ENCODE measurements at regions not wholly inside any gene's neighbourhood (a gene's known extent, or its start where the extent isn't known, plus 50 kb on each side); places are given as distances from the start of the nearest gene placed in this dataset.

DNA sequence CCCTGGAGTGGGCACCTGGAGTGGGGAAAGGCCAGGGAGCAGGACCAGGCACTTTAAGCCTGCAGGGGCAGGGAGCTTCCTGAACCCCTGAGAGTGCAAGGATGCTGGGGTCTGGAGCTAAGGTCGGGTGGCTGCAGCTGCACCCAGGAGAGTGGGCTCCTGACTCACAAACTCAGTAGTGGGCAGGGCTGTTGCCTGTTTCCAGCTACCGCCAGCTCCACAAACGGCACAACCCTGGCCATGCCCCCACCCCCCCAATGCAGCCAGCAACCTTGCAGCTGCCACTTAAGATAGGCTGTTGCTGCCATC lies 688.8 kb downstream of the NYAP2 start:
- H3K36me3 ChIP-seq (ENCODE audit: control insufficient read depth, insufficient read depth, low read length) = no peaks in the 10 kb centered on the region
- no peaks in the 10 kb centered on the region for H3K9me3 ChIP-seq (ENCODE audit: control insufficient read depth, insufficient read depth, low read depth, low read length)
- no peak for DNase-seq (ENCODE audit: low read depth in 2 of 2)
- no peak overlapping the region for H3K4me3 ChIP-seq (replicated peaks in 1 of 4; ENCODE audit: control extremely low read depth in 1 of 4, insufficient read depth in 1 of 4, low read depth in 3 of 4, low read length in 4 of 4)
- no peak overlapping the region for H2AFZ ChIP-seq (ENCODE audit: low read length)
- no peak overlapping the region for H3K9ac ChIP-seq (ENCODE audit: insufficient read depth, low read length)
- H3K4me1 ChIP-seq (ENCODE audit: control insufficient read depth, extremely low read depth, insufficient read depth, low read length) = no peaks in the 10 kb centered on the region
- H3K79me2 ChIP-seq (ENCODE audit: control insufficient read depth, insufficient read depth, low read length) = no peaks in the 10 kb centered on the region
- no peaks in the 10 kb centered on the region for H3K27me3 ChIP-seq (ENCODE audit: control insufficient read depth, insufficient read depth, low read length)
- TF ChIP-seq, protein P1, sequence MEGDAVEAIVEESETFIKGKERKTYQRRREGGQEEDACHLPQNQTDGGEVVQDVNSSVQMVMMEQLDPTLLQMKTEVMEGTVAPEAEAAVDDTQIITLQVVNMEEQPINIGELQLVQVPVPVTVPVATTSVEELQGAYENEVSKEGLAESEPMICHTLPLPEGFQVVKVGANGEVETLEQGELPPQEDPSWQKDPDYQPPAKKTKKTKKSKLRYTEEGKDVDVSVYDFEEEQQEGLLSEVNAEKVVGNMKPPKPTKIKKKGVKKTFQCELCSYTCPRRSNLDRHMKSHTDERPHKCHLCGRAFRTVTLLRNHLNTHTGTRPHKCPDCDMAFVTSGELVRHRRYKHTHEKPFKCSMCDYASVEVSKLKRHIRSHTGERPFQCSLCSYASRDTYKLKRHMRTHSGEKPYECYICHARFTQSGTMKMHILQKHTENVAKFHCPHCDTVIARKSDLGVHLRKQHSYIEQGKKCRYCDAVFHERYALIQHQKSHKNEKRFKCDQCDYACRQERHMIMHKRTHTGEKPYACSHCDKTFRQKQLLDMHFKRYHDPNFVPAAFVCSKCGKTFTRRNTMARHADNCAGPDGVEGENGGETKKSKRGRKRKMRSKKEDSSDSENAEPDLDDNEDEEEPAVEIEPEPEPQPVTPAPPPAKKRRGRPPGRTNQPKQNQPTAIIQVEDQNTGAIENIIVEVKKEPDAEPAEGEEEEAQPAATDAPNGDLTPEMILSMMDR (conservative IDR thresholded peaks at IDR 0.05 in 1 of 2, IDR thresholded peaks at IDR 0.05 in 1 of 2; ENCODE audit: low read depth in 1 of 2, low read length in 2 of 2) = no peak
- TF ChIP-seq EZH2 (IDR thresholded peaks at IDR 0.05; ENCODE audit: low read length, missing control alignments) = no peak
- no peaks in the 10 kb centered on the region for H4K20me1 ChIP-seq (ENCODE audit: control insufficient read depth, extremely low read depth, insufficient read depth, low read length)
- no peak overlapping the region for H3K27ac ChIP-seq (ENCODE audit: insufficient read depth, low read length)
- no peak overlapping the region for H3K4me2 ChIP-seq (ENCODE audit: extremely low read depth, insufficient read depth, low read length)

DNA sequence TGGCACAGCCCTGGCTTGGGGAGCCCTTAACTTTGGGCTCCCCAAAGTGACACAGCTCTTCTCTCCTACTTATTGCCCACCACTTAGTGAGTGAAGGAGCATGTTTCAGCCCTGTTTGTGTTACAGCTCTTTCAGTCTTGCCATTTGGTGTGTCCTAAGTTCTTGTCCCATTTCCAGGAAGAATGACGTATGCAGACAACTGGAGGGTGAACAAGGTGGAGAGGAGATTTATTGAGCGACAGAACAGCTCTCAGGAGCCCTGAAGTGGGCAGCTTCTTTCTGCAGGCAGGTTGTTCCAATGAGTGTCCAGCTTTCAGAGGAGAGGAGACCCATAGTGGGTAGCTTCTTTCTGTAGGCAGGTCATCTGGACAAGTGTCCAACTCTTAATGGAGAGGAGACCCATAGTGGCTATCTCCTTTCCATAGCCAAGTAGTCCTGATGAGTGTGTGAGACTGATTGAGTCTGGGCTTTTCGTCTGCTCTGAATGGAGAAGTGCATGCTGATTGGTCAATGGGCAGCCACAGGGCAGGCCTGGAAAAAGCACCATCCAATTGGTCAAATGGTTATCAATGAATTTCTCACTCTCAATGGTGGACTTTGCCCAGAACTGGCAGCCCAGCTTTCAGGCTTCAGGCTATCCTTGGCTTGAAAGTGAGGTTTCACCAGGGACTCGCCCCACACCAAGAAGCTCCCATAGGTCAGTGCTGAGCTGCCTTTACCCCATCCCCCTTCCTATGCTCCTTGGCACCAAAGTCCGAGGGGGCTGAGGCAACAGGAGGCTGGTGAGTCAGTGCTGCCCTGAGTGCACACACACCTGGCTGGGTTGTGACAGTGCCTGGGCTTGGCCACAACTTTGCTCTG lies 688.2 kb downstream of the NYAP2 start:
- H2AFZ ChIP-seq (ENCODE audit: low read length) = no peak overlapping the region
- no peaks in the 10 kb centered on the region for H4K20me1 ChIP-seq (ENCODE audit: control insufficient read depth, extremely low read depth, insufficient read depth, low read length)
- no peaks in the 10 kb centered on the region for H3K27me3 ChIP-seq (ENCODE audit: control insufficient read depth, insufficient read depth, low read length)
- no peak overlapping the region for H3K27ac ChIP-seq (ENCODE audit: insufficient read depth, low read length)
- no peaks in the 10 kb centered on the region for H3K79me2 ChIP-seq (ENCODE audit: control insufficient read depth, insufficient read depth, low read length)
- no peaks in the 10 kb centered on the region for H3K36me3 ChIP-seq (ENCODE audit: control insufficient read depth, insufficient read depth, low read length)
- no peak overlapping the region for H3K4me2 ChIP-seq (ENCODE audit: extremely low read depth, insufficient read depth, low read length)
- DNase-seq (ENCODE audit: low read depth in 2 of 2) = no peak
- no peaks in the 10 kb centered on the region for H3K9me3 ChIP-seq (ENCODE audit: control insufficient read depth, insufficient read depth, low read depth, low read length)
- no peak overlapping the region for H3K9ac ChIP-seq (ENCODE audit: insufficient read depth, low read length)
- H3K4me3 ChIP-seq (replicated peaks in 1 of 4; ENCODE audit: control extremely low read depth in 1 of 4, insufficient read depth in 1 of 4, low read depth in 3 of 4, low read length in 4 of 4) = no peak overlapping the region
- no peaks in the 10 kb centered on the region for H3K4me1 ChIP-seq (ENCODE audit: control insufficient read depth, extremely low read depth, insufficient read depth, low read length)
- no peak for TF ChIP-seq EZH2 (IDR thresholded peaks at IDR 0.05; ENCODE audit: low read length, missing control alignments)
- TF ChIP-seq, protein P1 (conservative IDR thresholded peaks at IDR 0.05 in 1 of 2, IDR thresholded peaks at IDR 0.05 in 1 of 2; ENCODE audit: low read depth in 1 of 2, low read length in 2 of 2) = no peak

DNA sequence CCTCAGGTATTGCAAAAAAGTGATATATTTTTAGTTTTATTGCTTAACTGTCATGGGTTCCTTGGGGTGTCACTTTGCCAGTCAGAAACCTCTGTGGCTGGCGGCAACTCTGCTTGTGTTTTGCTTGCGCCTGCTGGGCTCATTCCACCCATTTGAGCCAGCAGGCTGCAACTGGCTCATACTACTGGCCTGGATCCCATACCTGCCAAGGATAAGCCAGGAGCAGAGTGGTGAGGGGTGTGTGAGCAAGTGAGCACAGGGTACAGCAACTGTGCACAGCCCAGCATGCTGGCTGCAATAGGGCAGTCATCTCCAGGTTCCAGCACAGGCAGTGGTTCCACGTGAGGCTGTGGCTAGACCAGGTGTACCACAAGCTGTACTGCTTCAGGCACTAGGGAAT lies 687.5 kb downstream of the NYAP2 start:
- Histone ChIP-seq H3K36me3 (ENCODE audit: control insufficient read depth, insufficient read depth, low read length) (no peaks in the 10 kb centered on the region), H4K20me1 (ENCODE audit: control insufficient read depth, extremely low read depth, insufficient read depth, low read length) (no peaks in the 10 kb centered on the region), H3K4me2 (ENCODE audit: extremely low read depth, insufficient read depth, low read length) (no peak overlapping the region), H3K27me3 (ENCODE audit: control insufficient read depth, insufficient read depth, low read length) (no peaks in the 10 kb centered on the region), H3K79me2 (ENCODE audit: control insufficient read depth, insufficient read depth, low read length) (no peaks in the 10 kb centered on the region), H3K4me3 (replicated peaks in 1 of 4; ENCODE audit: control extremely low read depth in 1 of 4, insufficient read depth in 1 of 4, low read depth in 3 of 4, low read length in 4 of 4) (no peak overlapping the region), H3K9ac (ENCODE audit: insufficient read depth, low read length) (no peak overlapping the region), H2AFZ (ENCODE audit: low read length) (no peak overlapping the region), H3K27ac (ENCODE audit: insufficient read depth, low read length) (no peak overlapping the region), H3K4me1 (ENCODE audit: control insufficient read depth, extremely low read depth, insufficient read depth, low read length) (no peaks in the 10 kb centered on the region), H3K9me3 (ENCODE audit: control insufficient read depth, insufficient read depth, low read depth, low read length) (no peaks in the 10 kb centered on the region)
- TF ChIP-seq, protein P1 (conservative IDR thresholded peaks at IDR 0.05 in 1 of 2, IDR thresholded peaks at IDR 0.05 in 1 of 2; ENCODE audit: low read depth in 1 of 2, low read length in 2 of 2) = no peak
- no peak for TF ChIP-seq EZH2 (IDR thresholded peaks at IDR 0.05; ENCODE audit: low read length, missing control alignments)
- no peak for DNase-seq (ENCODE audit: low read depth in 2 of 2)
